Stimulated activated CD8-positive, alpha-beta memory T cell treated with anti-CD3 and anti-CD28 coated beads, Interleukin-15, amount 100 ng/mL, for 4 hours (primary cell): ENCODE measurements at regions not wholly inside any gene's neighbourhood (a gene's known extent, or its start where the extent isn't known, plus 50 kb on each side); places are given as distances from the start of the nearest gene placed in this dataset.

Experiments
- DNase-seq, 2 donors: peaks; one replicate each; pipeline ENCODE4 v3.0.0-alpha.2; 2020; ENCODE audit warnings: low read depth in 2 of 2

- peak in 1 of 2 donors; percentile 24 for DNase-seq
Measured at GRCh38 chr7:50209461-50210135, 94.9 kb upstream of the IKZF1 start.

DNA sequence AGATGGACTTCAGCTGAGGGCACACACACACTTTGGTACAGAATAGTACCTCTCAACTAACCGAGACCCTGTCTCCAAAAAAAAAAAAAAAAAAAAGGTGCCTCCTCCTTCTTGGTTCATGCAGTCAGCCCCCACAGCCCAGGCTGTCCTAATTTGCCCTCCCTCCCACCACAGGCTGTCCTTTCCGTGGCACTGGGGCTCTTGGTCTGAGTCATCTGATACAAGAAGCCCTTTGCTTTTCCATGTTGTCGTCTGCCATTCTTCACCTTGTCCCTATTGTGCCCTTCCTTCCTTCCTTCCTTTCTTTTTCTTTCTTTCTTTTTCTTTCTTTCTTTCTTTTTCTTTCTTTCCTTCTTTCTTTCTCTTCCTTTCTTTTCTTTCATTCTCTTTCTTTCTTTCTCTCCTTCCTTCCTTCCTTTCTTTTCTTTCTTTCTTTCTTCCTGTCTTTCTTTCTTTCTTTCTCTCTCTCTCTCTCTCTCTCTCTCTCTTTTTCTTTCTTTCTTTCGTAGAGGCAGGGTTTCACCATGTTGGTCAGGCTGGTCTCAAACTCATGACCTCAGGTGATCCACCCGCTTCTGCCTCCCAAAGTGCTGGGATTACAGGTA is 96.0 kb upstream of the IKZF1 start:
- DNase-seq = no peak

DNA sequence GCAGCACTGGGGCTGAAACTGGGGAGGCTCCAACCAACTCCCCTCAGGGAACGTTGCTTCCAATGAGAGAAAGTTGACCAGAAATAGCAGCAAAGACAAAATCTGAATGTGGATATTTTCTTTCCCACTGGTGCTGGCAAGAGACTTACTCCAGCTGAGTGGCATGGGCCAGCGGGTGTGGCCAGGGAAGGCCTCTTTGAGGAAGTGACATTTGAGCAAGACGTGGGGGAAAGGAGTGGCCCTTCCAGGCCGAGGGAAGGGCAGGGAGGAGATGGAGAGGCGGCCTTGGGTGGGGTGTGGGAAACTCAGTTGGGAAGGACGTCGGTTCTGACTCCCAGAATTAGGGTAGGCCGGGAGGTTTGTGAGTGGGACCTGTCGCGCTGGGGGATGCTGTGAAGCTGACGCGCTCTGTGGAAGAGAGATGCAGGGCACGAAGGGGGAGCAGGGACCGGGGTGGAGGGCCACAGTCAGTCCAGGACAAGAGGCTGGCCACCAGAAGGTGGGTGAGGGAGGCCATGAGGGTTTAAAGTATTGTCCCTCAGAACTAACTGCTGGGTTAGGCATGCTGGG is 96.7 kb upstream of the IKZF1 start:
- no peak for DNase-seq

DNA sequence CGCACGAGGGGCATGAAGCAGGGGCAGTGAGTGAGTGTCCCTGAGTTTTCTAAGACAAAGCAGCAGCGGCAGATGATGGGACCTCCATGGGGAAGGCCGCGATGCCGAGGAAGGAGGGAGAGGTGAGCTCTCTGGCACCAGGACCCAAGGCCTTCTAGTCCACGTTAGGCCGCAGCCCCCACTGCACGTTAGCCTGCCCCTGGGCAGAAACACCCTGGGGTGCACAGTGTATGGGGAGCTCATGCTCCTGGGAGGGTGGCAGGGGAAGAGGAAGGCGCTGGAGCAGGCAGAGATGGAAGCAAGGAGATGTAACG is 97.3 kb upstream of the IKZF1 start:
- DNase-seq = no peak

DNA sequence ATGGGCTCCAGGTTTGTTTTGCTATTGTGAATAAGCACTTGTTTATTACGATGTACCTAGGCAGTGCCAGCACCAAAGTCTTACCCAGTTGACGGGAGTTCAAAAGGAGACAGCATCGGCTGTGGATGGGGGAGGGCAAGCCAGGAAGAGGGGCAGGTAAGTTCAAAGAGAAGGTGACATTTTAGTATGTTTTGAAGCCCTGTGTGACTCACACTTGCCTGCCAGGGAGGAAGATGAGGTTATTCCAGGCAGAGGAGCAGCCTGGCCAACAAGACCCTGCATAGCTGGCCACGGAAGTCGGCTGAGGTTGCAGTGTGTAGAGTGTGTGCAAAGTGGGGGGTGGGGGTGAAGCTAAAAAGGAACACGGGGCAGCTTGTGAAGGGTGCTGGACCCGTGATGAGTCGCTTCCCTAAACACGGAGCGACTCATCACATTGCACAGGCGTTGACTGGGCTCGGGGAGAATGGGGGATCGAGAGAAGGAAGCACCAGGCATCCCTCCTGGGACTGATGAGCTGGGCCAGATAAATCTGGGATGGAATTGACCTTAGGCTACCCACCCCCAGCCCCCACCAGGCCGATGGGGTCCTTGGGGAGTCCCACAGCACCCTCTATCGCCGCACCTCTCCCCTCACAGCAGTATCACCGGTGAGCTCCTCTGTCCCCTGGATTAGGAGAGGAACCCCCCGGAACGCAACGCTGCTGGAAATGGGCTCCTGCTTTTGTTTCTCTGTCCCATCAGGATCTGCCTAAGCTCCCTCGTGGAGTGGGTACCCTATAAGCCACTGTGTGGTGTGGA is 97.9 kb upstream of the IKZF1 start:
- DNase-seq = peak; percentile 57 to 70

GRCh38 chr7:50205011-50205410 is 99.5 kb upstream of the IKZF1 start:
- DNase-seq = no peak

- DNase-seq = no peak
Measured at GRCh38 chr7:50204581-50204980, 99.9 kb upstream of the IKZF1 start.

GRCh38 chr7:50203521-50203920 is 101.0 kb upstream of the IKZF1 start:
- no peak for DNase-seq

DNA sequence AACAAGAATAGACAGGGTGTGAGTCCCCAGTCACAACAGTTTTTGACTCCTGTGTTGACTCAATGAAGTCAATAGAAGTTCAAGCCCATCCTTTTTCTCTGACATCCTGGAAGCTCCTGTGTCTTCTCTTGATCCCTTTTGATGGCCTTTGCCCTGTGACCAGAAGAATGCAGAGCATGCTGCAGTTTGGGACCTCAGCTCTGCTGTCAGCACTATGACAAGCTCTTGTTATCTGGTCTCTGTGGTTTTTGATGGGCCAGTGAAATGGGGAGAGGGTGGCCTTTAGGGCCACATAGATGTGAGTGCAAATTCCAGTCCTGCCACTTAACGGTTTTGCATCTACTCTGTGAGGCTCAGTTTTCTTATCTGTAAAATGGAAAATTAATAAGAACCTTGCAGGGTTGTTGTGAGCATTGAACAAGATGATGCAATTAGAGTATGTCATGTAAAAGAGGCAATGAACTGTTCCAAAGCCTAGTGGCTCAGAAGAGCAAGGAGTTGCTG is 102.4 kb upstream of the IKZF1 start:
- DNase-seq = no peak

- DNase-seq = no peak
Measured at GRCh38 chr7:50199824-50200223, 104.7 kb upstream of the IKZF1 start.

DNA sequence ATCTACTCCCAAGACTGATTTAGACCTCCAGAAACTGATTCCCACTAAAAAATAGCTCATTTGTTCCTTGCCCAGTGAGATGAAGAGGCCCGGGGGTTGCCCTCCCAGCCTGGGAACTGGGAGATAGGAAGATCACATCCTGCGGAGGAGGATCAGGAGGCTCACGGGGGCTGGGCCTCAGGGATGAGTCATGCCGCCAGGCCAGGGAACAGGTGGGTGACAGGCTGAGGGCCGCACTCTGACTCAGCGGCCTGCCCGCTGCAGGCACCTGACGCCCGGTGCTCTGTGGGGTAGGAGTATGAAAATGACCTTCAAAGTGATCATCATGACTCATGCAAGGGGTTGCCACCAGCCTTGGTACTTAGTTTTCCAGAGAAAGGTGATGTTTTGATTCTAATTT is 104.5 kb upstream of the ZPBP start:
- peak; percentile 41 to 59 for DNase-seq

- no peak for DNase-seq
Measured at GRCh38 chr7:50196719-50197118, 103.7 kb upstream of the ZPBP start.

DNA sequence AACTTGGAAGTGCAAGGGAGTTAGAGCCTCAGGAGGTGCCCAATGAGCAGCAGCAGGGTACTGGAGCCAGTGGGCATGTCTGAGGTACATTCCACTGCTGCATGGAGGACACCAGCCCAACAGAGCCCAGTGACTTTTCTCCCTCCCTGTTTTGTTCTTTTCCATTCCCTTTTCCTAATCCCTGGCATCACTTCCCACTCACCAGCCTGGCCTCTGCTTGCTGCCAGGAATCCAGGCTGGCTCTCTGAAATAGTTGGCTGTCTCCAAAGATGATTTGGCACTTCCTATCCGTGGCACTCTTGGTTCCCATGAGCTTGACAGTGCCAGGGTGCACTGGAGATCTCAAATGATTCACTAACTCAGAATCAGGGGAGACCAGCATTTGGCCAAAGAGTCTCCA is 97.7 kb upstream of the ZPBP start:
- no peak for DNase-seq

GRCh38 chr7:50189371-50189770 is 96.3 kb upstream of the ZPBP start:
- no peak for DNase-seq

GRCh38 chr7:50185951-50186682 is 93.1 kb upstream of the ZPBP start:
- no peak for DNase-seq

- no peak for DNase-seq
Measured at GRCh38 chr7:50185208-50185607, 92.2 kb upstream of the ZPBP start.

DNA sequence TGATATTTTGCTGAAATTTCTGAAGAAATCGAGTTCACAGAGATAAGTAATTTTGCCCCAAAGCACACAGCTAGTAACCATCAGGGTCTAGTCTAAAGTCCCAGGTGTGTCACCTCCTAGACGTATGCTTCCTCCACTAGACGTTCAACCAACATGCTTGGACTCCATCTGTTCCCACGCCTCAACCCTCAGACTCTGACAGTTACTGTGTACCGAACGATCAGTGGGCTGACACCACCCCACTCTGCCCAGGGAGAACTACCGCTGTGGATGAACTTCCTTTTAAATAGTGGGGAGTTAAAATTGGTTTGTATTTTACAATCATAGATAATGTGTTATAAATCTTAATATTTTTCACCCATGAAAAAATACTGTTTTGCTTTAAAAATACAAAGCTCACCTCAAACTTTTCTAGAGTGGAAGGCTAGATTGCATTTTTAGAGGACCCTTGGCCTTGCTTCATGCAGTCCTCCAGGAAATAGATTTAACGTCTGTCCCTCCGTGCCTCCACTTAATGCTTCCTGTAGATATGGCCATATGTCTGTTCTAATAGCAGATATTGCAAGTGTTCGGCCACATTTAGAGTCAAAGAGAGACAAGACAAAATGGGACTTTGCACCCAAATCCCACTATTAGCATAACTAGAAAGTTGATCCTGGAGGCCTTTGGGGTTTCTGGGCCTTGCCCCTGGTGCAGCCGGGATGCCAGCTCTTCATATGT is 91.4 kb upstream of the ZPBP start:
- DNase-seq = no peak

- no peak for DNase-seq
Measured at GRCh38 chr7:50182759-50183158, 89.7 kb upstream of the ZPBP start.

- no peak for DNase-seq
Measured at GRCh38 chr7:50181081-50181480, 88.0 kb upstream of the ZPBP start.

- no peak for DNase-seq
Measured at GRCh38 chr7:50178166-50178565, 85.1 kb upstream of the ZPBP start.

DNA sequence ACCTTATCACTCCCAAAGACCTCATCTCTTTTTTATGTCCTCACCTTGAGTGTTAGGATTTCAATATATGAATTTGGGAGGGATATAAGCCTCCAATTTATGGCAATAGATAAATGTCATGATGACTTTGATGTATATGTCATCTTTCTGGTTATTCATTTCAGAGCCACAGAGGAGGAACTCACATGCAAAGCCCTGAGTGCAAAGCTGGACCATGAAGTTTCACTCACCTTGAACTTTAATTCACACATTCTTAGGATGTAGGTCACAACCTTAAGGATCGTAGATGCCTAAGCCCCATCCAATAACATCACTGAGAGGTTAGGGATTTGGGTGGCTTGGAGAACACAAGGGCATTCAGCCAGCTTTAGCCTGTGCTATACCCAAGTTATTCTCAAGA is 81.9 kb upstream of the ZPBP start:
- no peak for DNase-seq
